Uterus (tissue), 3 donors: ENCODE measurements at regions not wholly inside any gene's neighbourhood (a gene's known extent, or its start where the extent isn't known, plus 50 kb on each side); places are given as distances from the start of the nearest gene placed in this dataset.

Experiments
- DNase-seq, 2 donors: peaks; one replicate each; pipeline ENCODE4 v3.0.0-alpha.2; 2019 to 2020
- H3K27ac ChIP-seq, 2 donors: fragments of 200-600 bp; sonication (generic); 1 replicate in 1 of 2; 2 replicates in 1 of 2; pipeline ENCODE4 v1.5.1; 2016 to 2018
- H3K27me3 ChIP-seq, 2 donors: fragments of 200-600 bp; sonication (generic); one replicate each; pipeline ENCODE4 v1.5.1; 2018 to 2019; ENCODE audit warnings: control low read depth in 1 of 2
- H3K36me3 ChIP-seq, 2 donors: fragments of 200-600 bp; sonication (generic); one replicate each; pipeline ENCODE4 v1.5.1; 2019; ENCODE audit warnings: control low read depth in 1 of 2
- H3K4me1 ChIP-seq, 2 donors: fragments of 200-600 bp; sonication (generic); one replicate each; pipeline ENCODE4 v1.5.1; 2018 to 2019; ENCODE audit warnings: control low read depth in 1 of 2
- H3K4me3 ChIP-seq, 2 donors: fragments of 200-600 bp; sonication (generic); 1 replicate in 1 of 2; 2 replicates in 1 of 2; pipeline ENCODE4 v1.5.1; 2018 to 2019; ENCODE audit warnings: mild to moderate bottlenecking in 1 of 2
- H3K9me3 ChIP-seq, 2 donors: fragments of 200-600 bp; sonication (generic); one replicate each; pipeline ENCODE4 v1.5.1; 2019; ENCODE audit warnings: control low read depth in 1 of 2
- CTCF ChIP-seq, 4 experiments: fragments of 200-600 bp in 2 of 4; fragments of 450-650 bp in 2 of 4; sonication (generic) in 2 of 4; IDR thresholded peaks; one replicate each; pipeline ENCODE4 v1.5.1; 2016 to 2019; ENCODE audit warnings: antibody characterized with exemption in 4 of 4, mild to moderate bottlenecking in 2 of 4, moderate library complexity in 1 of 4
- POLR2A ChIP-seq, 2 donors: fragments of 450-650 bp; IDR thresholded peaks; one replicate each; pipeline ENCODE4 v1.6.1; 2016; ENCODE audit warnings: antibody characterized with exemption in 2 of 2, mild to moderate bottlenecking in 1 of 2, moderate library complexity in 1 of 2
- intact Hi-C: fragments of 100-400 bp; cut with DNase I; formaldehyde crosslinking; loops from one replicate; pipeline ENCODE4 v1.15.1; 2023; ENCODE audit warnings: low total_unique reads
- donor health status: DM: yes; HTN: yes; CAD: no.

DNA sequence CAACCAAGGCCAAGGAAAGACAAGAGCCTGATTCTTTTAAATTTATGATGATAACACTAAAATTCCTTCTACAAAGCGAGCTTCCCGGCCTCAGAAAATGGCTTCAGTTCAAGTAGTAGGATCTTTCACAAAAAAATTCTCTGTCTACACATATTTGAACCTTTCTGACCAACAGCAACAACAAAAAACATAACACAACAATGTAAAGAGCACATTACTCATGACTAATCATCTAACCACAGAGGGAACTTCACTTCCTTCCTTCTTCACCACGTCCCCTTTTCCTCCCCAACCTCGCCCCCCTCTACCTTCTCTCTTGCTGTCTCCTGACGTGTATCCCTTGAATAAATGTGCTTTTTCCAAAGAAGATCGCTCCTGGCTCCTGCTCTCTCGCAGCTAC lies 228.2 kb downstream of the MYLK4 start:
- Histone ChIP-seq H3K27ac (no peak overlapping the region), H3K36me3 (no peaks in the 10 kb centered on the region), H3K9me3 (no peaks in the 10 kb centered on the region), H3K4me1 (no peaks in the 10 kb centered on the region), H3K27me3 (no peaks in the 10 kb centered on the region), H3K4me3 (no peak overlapping the region)
- DNase-seq: no peak
- TF ChIP-seq CTCF (IDR thresholded peaks at IDR 0.05) (no peak), POLR2A (IDR thresholded peaks at IDR 0.05) (no peak)
- intact Hi-C loops: no loop called here

- no peaks in the 10 kb centered on the region for H3K36me3 ChIP-seq
- H3K4me3 ChIP-seq: no peak overlapping the region
- DNase-seq: no peak
- intact Hi-C loops: no loop called here
- no peak for TF ChIP-seq CTCF (IDR thresholded peaks at IDR 0.05)
- TF ChIP-seq POLR2A (IDR thresholded peaks at IDR 0.05): no peak
- H3K27ac ChIP-seq: no peak overlapping the region
- H3K9me3 ChIP-seq: no peaks in the 10 kb centered on the region
- no peaks in the 10 kb centered on the region for H3K27me3 ChIP-seq
- H3K4me1 ChIP-seq: no peaks in the 10 kb centered on the region
Observed at GRCh38 chr6:2517855-2518473, 232.8 kb downstream of the MYLK4 start.

DNA sequence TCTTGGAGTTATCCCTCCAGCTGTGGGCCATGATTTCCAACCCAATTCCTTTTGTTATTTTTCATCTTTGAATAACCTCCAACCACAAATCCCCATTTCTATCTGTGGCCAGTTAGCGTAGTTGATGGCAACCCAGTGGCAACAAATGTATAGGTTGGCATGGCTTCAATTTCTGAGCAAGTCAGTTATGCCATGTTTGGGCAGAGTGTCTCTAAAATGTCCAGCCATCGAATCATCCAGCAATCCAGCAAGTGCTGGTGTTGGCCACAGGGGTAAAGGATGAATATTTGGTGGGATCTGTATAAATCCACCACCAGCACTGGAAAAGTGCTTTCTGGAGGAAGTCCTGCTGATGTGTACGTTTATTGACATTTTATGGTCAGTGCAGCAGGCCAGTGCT lies 233.3 kb downstream of the MYLK4 start:
- H3K4me3 ChIP-seq: no peak overlapping the region
- TF ChIP-seq POLR2A (IDR thresholded peaks at IDR 0.05) (no peak), CTCF (IDR thresholded peaks at IDR 0.05) (no peak)
- no peak for DNase-seq
- H3K36me3 ChIP-seq: no peaks in the 10 kb centered on the region
- no peaks in the 10 kb centered on the region for H3K4me1 ChIP-seq
- intact Hi-C loops: no loop called here
- no peaks in the 10 kb centered on the region for H3K27me3 ChIP-seq
- no peaks in the 10 kb centered on the region for H3K9me3 ChIP-seq
- no peak overlapping the region for H3K27ac ChIP-seq

DNA sequence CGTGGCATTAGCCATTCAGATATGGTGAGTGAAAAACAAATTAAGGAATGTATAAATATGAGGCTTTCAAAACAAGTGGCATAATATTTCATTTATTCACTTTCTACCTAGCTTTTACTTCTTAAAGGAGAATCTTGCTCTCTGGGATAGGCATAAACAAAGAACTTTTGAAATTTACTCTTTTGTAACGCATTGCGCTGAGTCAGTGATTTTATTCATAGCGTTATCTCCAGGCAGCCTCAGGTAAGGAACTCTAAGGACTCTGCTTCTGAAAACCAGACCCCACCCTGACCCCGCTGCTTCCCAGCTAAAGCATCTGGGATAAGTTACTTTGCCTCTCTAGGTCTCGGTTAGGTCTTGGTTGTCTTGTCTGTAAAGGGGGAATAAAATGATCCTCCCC lies 234.7 kb downstream of the MYLK4 start:
- Histone ChIP-seq H3K36me3 (no peaks in the 10 kb centered on the region), H3K27ac (no peak overlapping the region), H3K9me3 (no peaks in the 10 kb centered on the region), H3K4me1 (no peaks in the 10 kb centered on the region), H3K27me3 (no peaks in the 10 kb centered on the region), H3K4me3 (no peak overlapping the region)
- TF ChIP-seq CTCF (IDR thresholded peaks at IDR 0.05) (no peak), POLR2A (IDR thresholded peaks at IDR 0.05) (no peak)
- intact Hi-C loops: no loop called here
- DNase-seq: no peak

DNA sequence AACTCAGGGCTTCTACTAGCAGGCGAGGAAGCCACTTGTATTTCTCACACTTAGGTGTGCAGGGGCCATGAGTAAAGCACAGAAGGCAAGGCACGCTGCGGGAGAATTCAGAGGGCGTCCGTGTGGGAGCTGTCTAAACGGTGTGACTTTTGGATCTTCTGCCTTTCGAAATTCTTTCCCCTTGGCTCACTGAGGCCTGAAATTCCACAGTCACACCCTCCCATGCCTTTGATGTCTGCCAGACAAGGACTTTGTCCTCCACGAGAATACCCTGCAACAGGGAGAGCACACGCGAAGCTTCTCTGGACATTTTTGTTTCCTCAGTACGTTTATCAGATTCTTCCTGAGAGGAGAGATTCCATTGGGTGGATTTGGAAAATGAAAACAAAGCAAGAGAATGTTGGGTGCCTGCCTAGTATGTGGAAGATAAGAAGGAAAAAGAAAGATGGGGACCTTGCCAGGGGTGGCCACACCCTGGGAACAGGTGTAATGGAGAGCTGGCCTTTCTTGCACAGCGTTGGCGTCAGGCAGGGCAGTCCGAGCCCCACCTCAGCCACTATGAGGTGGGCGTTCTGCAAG lies 235.7 kb downstream of the MYLK4 start:
- DNase-seq: no peak
- no peak overlapping the region for H3K27ac ChIP-seq
- no peaks in the 10 kb centered on the region for H3K4me1 ChIP-seq
- H3K27me3 ChIP-seq: no peaks in the 10 kb centered on the region
- no peaks in the 10 kb centered on the region for H3K36me3 ChIP-seq
- TF ChIP-seq CTCF (IDR thresholded peaks at IDR 0.05): no peak
- TF ChIP-seq POLR2A (IDR thresholded peaks at IDR 0.05): no peak
- intact Hi-C loops: no loop called here
- H3K9me3 ChIP-seq: no peaks in the 10 kb centered on the region
- no peak overlapping the region for H3K4me3 ChIP-seq
